ENCODE measurements at regions not wholly inside any gene's neighbourhood (a gene's known extent, or its start where the extent isn't known, plus 50 kb on each side); places are given as distances from the start of the nearest gene placed in this dataset.

DNA sequence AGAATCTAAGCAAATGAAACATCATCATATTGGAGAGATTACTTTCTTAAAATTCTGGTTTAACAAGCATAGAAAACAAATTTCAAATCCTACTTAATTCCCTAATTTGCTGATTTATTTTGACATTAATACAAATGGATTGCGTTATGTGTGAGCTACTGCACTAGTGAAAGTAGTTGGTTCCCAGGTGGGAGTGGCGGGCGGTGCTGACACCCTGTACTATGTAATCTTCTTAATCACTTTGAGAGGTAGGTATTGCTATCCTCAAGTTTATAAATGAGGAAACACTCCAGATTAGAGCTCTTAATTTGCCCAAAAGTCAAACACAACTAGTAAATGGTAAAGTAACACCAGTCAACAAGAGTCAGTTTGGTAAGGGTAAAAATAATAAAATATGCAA is 131.1 kb downstream of the ELAPOR2 start:
- H3K27me3 ChIP-seq, result no peaks in the 10 kb centered on the region
- TF ChIP-seq, protein P1, sequence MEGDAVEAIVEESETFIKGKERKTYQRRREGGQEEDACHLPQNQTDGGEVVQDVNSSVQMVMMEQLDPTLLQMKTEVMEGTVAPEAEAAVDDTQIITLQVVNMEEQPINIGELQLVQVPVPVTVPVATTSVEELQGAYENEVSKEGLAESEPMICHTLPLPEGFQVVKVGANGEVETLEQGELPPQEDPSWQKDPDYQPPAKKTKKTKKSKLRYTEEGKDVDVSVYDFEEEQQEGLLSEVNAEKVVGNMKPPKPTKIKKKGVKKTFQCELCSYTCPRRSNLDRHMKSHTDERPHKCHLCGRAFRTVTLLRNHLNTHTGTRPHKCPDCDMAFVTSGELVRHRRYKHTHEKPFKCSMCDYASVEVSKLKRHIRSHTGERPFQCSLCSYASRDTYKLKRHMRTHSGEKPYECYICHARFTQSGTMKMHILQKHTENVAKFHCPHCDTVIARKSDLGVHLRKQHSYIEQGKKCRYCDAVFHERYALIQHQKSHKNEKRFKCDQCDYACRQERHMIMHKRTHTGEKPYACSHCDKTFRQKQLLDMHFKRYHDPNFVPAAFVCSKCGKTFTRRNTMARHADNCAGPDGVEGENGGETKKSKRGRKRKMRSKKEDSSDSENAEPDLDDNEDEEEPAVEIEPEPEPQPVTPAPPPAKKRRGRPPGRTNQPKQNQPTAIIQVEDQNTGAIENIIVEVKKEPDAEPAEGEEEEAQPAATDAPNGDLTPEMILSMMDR (IDR thresholded peaks at IDR 0.05), result no peak
- H3K4me3 ChIP-seq, result no peak overlapping the region
- no peak for DNase-seq (ENCODE audit: low spot score)
- H3K9me3 ChIP-seq, result no peaks in the 10 kb centered on the region
- no peak overlapping the region for H3K27ac ChIP-seq
- no peaks in the 10 kb centered on the region for H3K36me3 ChIP-seq
- H3K4me1 ChIP-seq, result peaks cover 0 to 5% of the 10 kb centered on the region in 2 donors

DNA sequence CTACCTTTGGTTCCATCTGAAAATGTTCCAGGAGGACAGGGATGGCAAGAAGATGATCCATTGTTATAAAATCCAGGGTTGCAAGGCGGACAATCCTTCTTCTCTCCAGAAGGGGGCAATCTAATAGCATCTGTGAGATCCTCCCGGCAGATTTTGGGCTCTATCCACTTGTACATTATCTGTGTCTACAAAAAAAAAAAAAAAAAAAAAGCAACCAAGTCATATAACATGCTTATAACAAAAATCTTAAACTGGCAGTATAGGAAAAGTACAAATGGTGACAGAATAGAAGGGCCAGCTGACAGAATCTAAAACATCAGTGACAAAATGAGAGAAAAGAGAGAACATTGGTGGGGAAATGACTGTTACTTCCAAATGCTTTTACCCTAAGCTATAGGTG is 132.7 kb downstream of the ELAPOR2 start:
- H3K4me1 ChIP-seq, result no peaks in the 10 kb centered on the region
- no peaks in the 10 kb centered on the region for H3K9me3 ChIP-seq
- H3K4me3 ChIP-seq, result no peak overlapping the region
- no peak for DNase-seq (ENCODE audit: low spot score)
- H3K27ac ChIP-seq, result no peak overlapping the region
- no peaks in the 10 kb centered on the region for H3K27me3 ChIP-seq
- TF ChIP-seq, protein P1 (IDR thresholded peaks at IDR 0.05), result peak in 1 of 2 donors; percentile 76
- H3K36me3 ChIP-seq, result no peaks in the 10 kb centered on the region

DNA sequence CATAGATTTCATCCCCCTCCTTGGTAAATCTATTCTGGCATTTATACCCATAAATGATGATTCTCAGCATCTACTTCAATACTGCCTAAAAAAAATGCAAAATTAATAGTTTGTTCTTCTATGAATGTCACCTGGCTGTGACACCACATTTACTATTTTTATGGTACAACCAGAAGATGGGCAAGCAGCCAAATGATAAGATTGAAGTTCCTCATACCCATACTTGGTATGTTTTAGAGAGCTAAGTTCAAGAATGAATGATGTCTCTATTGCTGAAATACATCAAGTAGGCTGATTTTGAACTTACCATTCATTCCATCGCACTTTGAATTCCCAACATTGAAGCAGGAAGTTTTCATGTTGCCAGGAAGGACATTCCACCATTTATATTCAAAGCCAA is 134.2 kb downstream of the ELAPOR2 start:
- TF ChIP-seq, protein P1 (IDR thresholded peaks at IDR 0.05), result no peak
- Histone ChIP-seq H3K36me3 (no peaks in the 10 kb centered on the region), H3K27ac (no peak overlapping the region), H3K27me3 (no peaks in the 10 kb centered on the region), H3K9me3 (no peaks in the 10 kb centered on the region), H3K4me1 (no peaks in the 10 kb centered on the region), H3K4me3 (no peak overlapping the region)
- DNase-seq (ENCODE audit: low spot score), result no peak

DNA sequence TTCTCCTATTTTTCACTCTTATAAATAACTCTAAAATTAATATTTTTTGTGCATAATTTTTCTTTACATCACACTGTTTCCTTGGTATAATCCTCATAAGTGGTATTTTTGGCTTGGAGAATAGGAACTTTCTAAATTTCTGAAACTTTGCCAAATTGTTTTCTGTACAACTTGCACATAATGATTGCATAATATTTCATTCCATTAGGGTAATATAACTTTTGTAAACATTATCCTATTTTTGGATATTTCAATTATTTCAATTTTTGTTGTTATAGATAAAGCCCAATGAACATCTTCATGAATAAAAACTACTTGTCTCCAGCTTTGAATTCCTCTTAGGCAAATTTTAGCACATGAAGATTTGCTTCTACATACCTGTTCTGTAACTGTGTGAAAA is 135.9 kb downstream of the ELAPOR2 start:
- no peak overlapping the region for H3K27ac ChIP-seq
- no peaks in the 10 kb centered on the region for H3K36me3 ChIP-seq
- TF ChIP-seq, protein P1 (IDR thresholded peaks at IDR 0.05), result no peak
- no peak for DNase-seq (ENCODE audit: low spot score)
- H3K4me3 ChIP-seq, result no peak overlapping the region
- H3K4me1 ChIP-seq, result no peaks in the 10 kb centered on the region
- H3K9me3 ChIP-seq, result no peaks in the 10 kb centered on the region
- H3K27me3 ChIP-seq, result no peaks in the 10 kb centered on the region

DNA sequence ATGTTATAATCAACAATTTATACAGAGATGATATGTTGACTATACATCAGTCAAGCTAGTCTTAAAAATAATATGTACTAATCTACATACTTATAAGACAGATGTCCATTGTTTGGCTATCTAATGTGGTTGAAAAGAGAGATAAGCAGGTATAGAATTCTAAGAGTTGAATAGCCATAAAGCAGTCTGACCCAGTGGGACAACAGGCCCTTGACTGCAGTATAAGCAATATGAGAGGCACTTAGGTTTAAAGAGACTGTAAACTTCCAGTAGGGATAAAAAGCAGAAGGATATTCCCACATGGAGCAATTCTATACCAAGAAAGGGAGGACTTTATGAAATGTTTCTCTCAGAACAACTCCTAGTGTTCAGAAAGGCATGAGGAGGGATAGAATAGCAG is 139.3 kb downstream of the ELAPOR2 start:
- Histone ChIP-seq H3K9me3 (no peaks in the 10 kb centered on the region), H3K27ac (no peak overlapping the region), H3K27me3 (no peaks in the 10 kb centered on the region), H3K4me1 (no peaks in the 10 kb centered on the region), H3K4me3 (no peak overlapping the region), H3K36me3 (no peaks in the 10 kb centered on the region)
- TF ChIP-seq, protein P1 (IDR thresholded peaks at IDR 0.05), result no peak
- no peak for DNase-seq (ENCODE audit: low spot score)

DNA sequence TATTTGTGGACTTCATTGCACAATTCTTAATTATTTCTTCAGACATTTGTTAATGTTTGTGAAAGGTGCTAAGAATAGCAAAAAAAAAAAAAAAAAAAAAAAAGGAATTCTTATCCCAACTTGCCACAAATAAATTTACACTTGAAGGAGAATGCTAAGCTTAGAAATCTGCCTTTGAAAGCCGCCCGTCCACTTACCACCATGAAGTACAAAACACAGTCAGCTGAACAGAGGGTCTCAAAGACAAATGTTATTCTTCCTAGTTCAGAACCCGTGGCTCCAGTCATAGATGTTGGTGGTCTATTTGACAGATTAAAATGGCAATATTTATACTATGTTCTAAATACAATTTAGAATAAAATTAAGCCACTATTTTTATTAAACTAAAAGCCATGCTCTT is 141.2 kb downstream of the ELAPOR2 start:
- Histone ChIP-seq H3K9me3 (no peaks in the 10 kb centered on the region), H3K27me3 (no peaks in the 10 kb centered on the region), H3K36me3 (no peaks in the 10 kb centered on the region), H3K4me1 (no peaks in the 10 kb centered on the region), H3K27ac (no peak overlapping the region), H3K4me3 (no peak overlapping the region)
- TF ChIP-seq, protein P1 (IDR thresholded peaks at IDR 0.05), result no peak
- no peak for DNase-seq (ENCODE audit: low spot score)
